ENCODE measurements at regions not wholly inside any gene's neighbourhood (a gene's known extent, or its start where the extent isn't known, plus 50 kb on each side); places are given as distances from the start of the nearest gene placed in this dataset.

DNA sequence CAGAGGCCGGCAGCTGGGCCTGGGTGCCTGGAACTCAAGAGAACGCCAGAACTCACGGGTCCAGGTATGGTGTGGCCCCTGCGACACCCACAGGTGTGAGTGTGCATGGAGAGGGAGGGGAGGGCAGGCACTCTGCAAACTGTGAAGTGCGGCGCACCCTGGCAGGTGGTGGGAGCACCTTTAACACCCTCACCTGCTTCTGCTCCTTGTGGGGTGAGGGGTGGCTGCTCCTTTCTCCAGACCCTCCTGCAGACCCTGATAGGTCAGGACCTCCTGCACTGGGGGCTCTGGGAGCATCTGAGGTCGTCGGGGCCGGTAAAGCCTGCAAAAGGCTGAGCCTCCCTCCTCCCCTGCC is 324.7 kb upstream of the SFSWAP start (continued):
- TF ChIP-seq, protein P1, sequence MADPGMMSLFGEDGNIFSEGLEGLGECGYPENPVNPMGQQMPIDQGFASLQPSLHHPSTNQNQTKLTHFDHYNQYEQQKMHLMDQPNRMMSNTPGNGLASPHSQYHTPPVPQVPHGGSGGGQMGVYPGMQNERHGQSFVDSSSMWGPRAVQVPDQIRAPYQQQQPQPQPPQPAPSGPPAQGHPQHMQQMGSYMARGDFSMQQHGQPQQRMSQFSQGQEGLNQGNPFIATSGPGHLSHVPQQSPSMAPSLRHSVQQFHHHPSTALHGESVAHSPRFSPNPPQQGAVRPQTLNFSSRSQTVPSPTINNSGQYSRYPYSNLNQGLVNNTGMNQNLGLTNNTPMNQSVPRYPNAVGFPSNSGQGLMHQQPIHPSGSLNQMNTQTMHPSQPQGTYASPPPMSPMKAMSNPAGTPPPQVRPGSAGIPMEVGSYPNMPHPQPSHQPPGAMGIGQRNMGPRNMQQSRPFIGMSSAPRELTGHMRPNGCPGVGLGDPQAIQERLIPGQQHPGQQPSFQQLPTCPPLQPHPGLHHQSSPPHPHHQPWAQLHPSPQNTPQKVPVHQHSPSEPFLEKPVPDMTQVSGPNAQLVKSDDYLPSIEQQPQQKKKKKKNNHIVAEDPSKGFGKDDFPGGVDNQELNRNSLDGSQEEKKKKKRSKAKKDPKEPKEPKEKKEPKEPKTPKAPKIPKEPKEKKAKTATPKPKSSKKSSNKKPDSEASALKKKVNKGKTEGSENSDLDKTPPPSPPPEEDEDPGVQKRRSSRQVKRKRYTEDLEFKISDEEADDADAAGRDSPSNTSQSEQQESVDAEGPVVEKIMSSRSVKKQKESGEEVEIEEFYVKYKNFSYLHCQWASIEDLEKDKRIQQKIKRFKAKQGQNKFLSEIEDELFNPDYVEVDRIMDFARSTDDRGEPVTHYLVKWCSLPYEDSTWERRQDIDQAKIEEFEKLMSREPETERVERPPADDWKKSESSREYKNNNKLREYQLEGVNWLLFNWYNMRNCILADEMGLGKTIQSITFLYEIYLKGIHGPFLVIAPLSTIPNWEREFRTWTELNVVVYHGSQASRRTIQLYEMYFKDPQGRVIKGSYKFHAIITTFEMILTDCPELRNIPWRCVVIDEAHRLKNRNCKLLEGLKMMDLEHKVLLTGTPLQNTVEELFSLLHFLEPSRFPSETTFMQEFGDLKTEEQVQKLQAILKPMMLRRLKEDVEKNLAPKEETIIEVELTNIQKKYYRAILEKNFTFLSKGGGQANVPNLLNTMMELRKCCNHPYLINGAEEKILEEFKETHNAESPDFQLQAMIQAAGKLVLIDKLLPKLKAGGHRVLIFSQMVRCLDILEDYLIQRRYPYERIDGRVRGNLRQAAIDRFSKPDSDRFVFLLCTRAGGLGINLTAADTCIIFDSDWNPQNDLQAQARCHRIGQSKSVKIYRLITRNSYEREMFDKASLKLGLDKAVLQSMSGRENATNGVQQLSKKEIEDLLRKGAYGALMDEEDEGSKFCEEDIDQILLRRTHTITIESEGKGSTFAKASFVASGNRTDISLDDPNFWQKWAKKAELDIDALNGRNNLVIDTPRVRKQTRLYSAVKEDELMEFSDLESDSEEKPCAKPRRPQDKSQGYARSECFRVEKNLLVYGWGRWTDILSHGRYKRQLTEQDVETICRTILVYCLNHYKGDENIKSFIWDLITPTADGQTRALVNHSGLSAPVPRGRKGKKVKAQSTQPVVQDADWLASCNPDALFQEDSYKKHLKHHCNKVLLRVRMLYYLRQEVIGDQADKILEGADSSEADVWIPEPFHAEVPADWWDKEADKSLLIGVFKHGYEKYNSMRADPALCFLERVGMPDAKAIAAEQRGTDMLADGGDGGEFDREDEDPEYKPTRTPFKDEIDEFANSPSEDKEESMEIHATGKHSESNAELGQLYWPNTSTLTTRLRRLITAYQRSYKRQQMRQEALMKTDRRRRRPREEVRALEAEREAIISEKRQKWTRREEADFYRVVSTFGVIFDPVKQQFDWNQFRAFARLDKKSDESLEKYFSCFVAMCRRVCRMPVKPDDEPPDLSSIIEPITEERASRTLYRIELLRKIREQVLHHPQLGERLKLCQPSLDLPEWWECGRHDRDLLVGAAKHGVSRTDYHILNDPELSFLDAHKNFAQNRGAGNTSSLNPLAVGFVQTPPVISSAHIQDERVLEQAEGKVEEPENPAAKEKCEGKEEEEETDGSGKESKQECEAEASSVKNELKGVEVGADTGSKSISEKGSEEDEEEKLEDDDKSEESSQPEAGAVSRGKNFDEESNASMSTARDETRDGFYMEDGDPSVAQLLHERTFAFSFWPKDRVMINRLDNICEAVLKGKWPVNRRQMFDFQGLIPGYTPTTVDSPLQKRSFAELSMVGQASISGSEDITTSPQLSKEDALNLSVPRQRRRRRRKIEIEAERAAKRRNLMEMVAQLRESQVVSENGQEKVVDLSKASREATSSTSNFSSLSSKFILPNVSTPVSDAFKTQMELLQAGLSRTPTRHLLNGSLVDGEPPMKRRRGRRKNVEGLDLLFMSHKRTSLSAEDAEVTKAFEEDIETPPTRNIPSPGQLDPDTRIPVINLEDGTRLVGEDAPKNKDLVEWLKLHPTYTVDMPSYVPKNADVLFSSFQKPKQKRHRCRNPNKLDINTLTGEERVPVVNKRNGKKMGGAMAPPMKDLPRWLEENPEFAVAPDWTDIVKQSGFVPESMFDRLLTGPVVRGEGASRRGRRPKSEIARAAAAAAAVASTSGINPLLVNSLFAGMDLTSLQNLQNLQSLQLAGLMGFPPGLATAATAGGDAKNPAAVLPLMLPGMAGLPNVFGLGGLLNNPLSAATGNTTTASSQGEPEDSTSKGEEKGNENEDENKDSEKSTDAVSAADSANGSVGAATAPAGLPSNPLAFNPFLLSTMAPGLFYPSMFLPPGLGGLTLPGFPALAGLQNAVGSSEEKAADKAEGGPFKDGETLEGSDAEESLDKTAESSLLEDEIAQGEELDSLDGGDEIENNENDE (IDR thresholded peaks at IDR 0.05; ENCODE audit: insufficient replicate concordance, low read length): no peak
- TF ChIP-seq SIN3A (conservative IDR thresholded peaks at IDR 0.05 in 1 of 2, IDR thresholded peaks at IDR 0.05 in 1 of 2; ENCODE audit: low read depth in 1 of 2, low read length in 2 of 2) (no peak), YY1 (IDR thresholded peaks at IDR 0.05; ENCODE audit: low read depth, low read length) (no peak), PHF8 (conservative IDR thresholded peaks at IDR 0.05; ENCODE audit: low read depth, low read length) (no peak)
- TF ChIP-seq, protein P2, sequence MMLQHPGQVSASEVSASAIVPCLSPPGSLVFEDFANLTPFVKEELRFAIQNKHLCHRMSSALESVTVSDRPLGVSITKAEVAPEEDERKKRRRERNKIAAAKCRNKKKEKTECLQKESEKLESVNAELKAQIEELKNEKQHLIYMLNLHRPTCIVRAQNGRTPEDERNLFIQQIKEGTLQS (IDR thresholded peaks at IDR 0.05; ENCODE audit: insufficient read depth, low read depth, low read length): no peak
- TF ChIP-seq, protein P3, sequence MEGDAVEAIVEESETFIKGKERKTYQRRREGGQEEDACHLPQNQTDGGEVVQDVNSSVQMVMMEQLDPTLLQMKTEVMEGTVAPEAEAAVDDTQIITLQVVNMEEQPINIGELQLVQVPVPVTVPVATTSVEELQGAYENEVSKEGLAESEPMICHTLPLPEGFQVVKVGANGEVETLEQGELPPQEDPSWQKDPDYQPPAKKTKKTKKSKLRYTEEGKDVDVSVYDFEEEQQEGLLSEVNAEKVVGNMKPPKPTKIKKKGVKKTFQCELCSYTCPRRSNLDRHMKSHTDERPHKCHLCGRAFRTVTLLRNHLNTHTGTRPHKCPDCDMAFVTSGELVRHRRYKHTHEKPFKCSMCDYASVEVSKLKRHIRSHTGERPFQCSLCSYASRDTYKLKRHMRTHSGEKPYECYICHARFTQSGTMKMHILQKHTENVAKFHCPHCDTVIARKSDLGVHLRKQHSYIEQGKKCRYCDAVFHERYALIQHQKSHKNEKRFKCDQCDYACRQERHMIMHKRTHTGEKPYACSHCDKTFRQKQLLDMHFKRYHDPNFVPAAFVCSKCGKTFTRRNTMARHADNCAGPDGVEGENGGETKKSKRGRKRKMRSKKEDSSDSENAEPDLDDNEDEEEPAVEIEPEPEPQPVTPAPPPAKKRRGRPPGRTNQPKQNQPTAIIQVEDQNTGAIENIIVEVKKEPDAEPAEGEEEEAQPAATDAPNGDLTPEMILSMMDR (IDR thresholded peaks at IDR 0.05; ENCODE audit: control extremely low read depth in 1 of 3, insufficient read depth in 1 of 3, low read depth in 1 of 3, low read length in 3 of 3): no peak

Measured in H1 (cell line).